ENCODE measurements at regions not wholly inside any gene's neighbourhood (a gene's known extent, or its start where the extent isn't known, plus 50 kb on each side); places are given as distances from the start of the nearest gene placed in this dataset.

GRCh38 chr13:79667771-79668170, 186.8 kb downstream of the NDFIP2 start:
- Histone ChIP-seq H3K9ac (no peak overlapping the region), H3K79me2 (ENCODE audit: insufficient read depth, low read depth) (no peaks in the 10 kb centered on the region), H3K4me3 (IDR thresholded peaks at IDR 0.05; ENCODE audit: insufficient read depth, low read depth, low read length) (no peak overlapping the region), H3K4me1 (ENCODE audit: low read depth, poor library complexity, severe bottlenecking) (peaks cover 8% of the 10 kb centered on the region), H3K4me2 (no peak overlapping the region), H3K36me3 (ENCODE audit: insufficient read depth) (no peaks in the 10 kb centered on the region), H2AFZ (ENCODE audit: low read depth) (no peak overlapping the region), H3K27me3 (ENCODE audit: insufficient read depth, low read depth) (no peaks in the 10 kb centered on the region), H3K27ac (no peak overlapping the region), H4K20me1 (ENCODE audit: insufficient read depth) (no peaks in the 10 kb centered on the region)
- TF ChIP-seq, protein P1, sequence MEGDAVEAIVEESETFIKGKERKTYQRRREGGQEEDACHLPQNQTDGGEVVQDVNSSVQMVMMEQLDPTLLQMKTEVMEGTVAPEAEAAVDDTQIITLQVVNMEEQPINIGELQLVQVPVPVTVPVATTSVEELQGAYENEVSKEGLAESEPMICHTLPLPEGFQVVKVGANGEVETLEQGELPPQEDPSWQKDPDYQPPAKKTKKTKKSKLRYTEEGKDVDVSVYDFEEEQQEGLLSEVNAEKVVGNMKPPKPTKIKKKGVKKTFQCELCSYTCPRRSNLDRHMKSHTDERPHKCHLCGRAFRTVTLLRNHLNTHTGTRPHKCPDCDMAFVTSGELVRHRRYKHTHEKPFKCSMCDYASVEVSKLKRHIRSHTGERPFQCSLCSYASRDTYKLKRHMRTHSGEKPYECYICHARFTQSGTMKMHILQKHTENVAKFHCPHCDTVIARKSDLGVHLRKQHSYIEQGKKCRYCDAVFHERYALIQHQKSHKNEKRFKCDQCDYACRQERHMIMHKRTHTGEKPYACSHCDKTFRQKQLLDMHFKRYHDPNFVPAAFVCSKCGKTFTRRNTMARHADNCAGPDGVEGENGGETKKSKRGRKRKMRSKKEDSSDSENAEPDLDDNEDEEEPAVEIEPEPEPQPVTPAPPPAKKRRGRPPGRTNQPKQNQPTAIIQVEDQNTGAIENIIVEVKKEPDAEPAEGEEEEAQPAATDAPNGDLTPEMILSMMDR (conservative IDR thresholded peaks at IDR 0.05; ENCODE audit: low read depth, low read length), result no peak

- Histone ChIP-seq H4K20me1 (ENCODE audit: insufficient read depth) (no peaks in the 10 kb centered on the region), H3K4me3 (IDR thresholded peaks at IDR 0.05; ENCODE audit: insufficient read depth, low read depth, low read length) (no peak overlapping the region), H3K9ac (no peak overlapping the region), H3K79me2 (ENCODE audit: insufficient read depth, low read depth) (no peaks in the 10 kb centered on the region), H3K27ac (no peak overlapping the region), H3K36me3 (ENCODE audit: insufficient read depth) (no peaks in the 10 kb centered on the region), H3K4me2 (no peak overlapping the region), H3K4me1 (ENCODE audit: low read depth, poor library complexity, severe bottlenecking) (peaks cover 17% of the 10 kb centered on the region), H2AFZ (ENCODE audit: low read depth) (no peak overlapping the region), H3K27me3 (ENCODE audit: insufficient read depth, low read depth) (no peaks in the 10 kb centered on the region)
- TF ChIP-seq, protein P1 (conservative IDR thresholded peaks at IDR 0.05; ENCODE audit: low read depth, low read length), result no peak
These were observed 183.2 kb downstream of the NDFIP2 start for GRCh38 chr13:79663977-79664636.

GRCh38 chr13:79663435-79663834, 182.5 kb downstream of the NDFIP2 start:
- no peak overlapping the region for H3K4me2 ChIP-seq
- H3K27ac ChIP-seq, result no peak overlapping the region
- H3K27me3 ChIP-seq (ENCODE audit: insufficient read depth, low read depth), result no peaks in the 10 kb centered on the region
- TF ChIP-seq, protein P1 (conservative IDR thresholded peaks at IDR 0.05; ENCODE audit: low read depth, low read length), result no peak
- H3K36me3 ChIP-seq (ENCODE audit: insufficient read depth), result no peaks in the 10 kb centered on the region
- H2AFZ ChIP-seq (ENCODE audit: low read depth), result no peak overlapping the region
- H3K79me2 ChIP-seq (ENCODE audit: insufficient read depth, low read depth), result no peaks in the 10 kb centered on the region
- no peak overlapping the region for H3K4me3 ChIP-seq (IDR thresholded peaks at IDR 0.05; ENCODE audit: insufficient read depth, low read depth, low read length)
- H4K20me1 ChIP-seq (ENCODE audit: insufficient read depth), result no peaks in the 10 kb centered on the region
- no peak overlapping the region for H3K9ac ChIP-seq
- peaks cover 17% of the 10 kb centered on the region for H3K4me1 ChIP-seq (ENCODE audit: low read depth, poor library complexity, severe bottlenecking)

DNA sequence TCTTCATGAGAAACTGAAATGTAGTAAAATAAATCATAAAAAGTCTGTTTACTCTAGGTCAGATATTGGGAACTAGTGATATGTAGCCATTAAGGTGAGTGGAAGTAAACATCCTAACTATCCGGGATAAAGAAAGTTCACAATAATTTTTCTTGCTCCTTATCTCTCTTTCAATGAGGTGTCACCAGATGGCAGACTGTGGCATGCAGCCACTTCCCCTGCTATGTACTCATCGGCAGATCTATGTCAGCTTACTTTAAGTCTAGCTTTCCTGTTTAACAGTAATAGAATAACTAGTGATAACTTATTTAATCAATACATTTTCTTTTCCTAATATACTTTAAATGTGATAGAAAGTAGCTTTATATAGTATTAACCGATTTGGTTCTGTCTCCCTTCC, 181.9 kb downstream of the NDFIP2 start:
- TF ChIP-seq, protein P1 (conservative IDR thresholded peaks at IDR 0.05; ENCODE audit: low read depth, low read length), result no peak
- no peak overlapping the region for H3K9ac ChIP-seq
- peaks cover 17% of the 10 kb centered on the region for H3K4me1 ChIP-seq (ENCODE audit: low read depth, poor library complexity, severe bottlenecking)
- H3K4me3 ChIP-seq (IDR thresholded peaks at IDR 0.05; ENCODE audit: insufficient read depth, low read depth, low read length), result no peak overlapping the region
- no peaks in the 10 kb centered on the region for H3K27me3 ChIP-seq (ENCODE audit: insufficient read depth, low read depth)
- no peak overlapping the region for H3K4me2 ChIP-seq
- no peak overlapping the region for H3K27ac ChIP-seq
- H2AFZ ChIP-seq (ENCODE audit: low read depth), result no peak overlapping the region
- no peaks in the 10 kb centered on the region for H4K20me1 ChIP-seq (ENCODE audit: insufficient read depth)
- H3K36me3 ChIP-seq (ENCODE audit: insufficient read depth), result no peaks in the 10 kb centered on the region
- H3K79me2 ChIP-seq (ENCODE audit: insufficient read depth, low read depth), result no peaks in the 10 kb centered on the region
